Endodermal cell (in vitro differentiated cells): ENCODE measurements at regions not wholly inside any gene's neighbourhood (a gene's known extent, or its start where the extent isn't known, plus 50 kb on each side); places are given as distances from the start of the nearest gene placed in this dataset.
"Not testable (repeated sequence)": the region's sequence is repeated elsewhere in the genome, so short reads cannot be mapped to it uniquely, and the experiment has no call there.

Source experiments
- DNase-seq: peaks from one replicate; pipeline ENCODE4 v3.0.0-alpha.2; 2017
- H3K27ac ChIP-seq: 2 replicates; pipeline ENCODE4 v1.5.1; 2013; ENCODE audit warnings: mild to moderate bottlenecking, low read depth, low read length, moderate library complexity
- H3K27me3 ChIP-seq: 2 replicates; pipeline ENCODE4 v1.6.1; 2013; ENCODE audit warnings: mild to moderate bottlenecking, low read length, moderate library complexity; ENCODE audit not compliant: insufficient read depth, control insufficient read depth, poor library complexity, severe bottlenecking
- H3K36me3 ChIP-seq: 2 replicates; pipeline ENCODE4 v1.7.0; 2013; ENCODE audit warnings: mild to moderate bottlenecking, low read length, moderate library complexity; ENCODE audit not compliant: control insufficient read depth, insufficient read depth
- H3K4me1 ChIP-seq: one replicate; pipeline ENCODE4 v1.7.0; 2013; ENCODE audit warnings: low read length; ENCODE audit not compliant: control insufficient read depth, insufficient read depth
- H3K4me3 ChIP-seq: 2 replicates; pipeline ENCODE4 v1.5.1; 2013; ENCODE audit warnings: mild to moderate bottlenecking, low read length, moderate library complexity
- H3K9ac ChIP-seq: 2 replicates; pipeline ENCODE4 v1.6.1; 2013; ENCODE audit warnings: mild to moderate bottlenecking, low read length, moderate library complexity; ENCODE audit not compliant: poor library complexity, severe bottlenecking; ENCODE audit errors: extremely low read depth
- H3K9me3 ChIP-seq: 2 replicates; pipeline ENCODE4 v1.6.1; 2013; ENCODE audit warnings: mild to moderate bottlenecking, low read length, moderate library complexity; ENCODE audit not compliant: control insufficient read depth
- H3K27ac Mint-ChIP-seq: 2 replicates; pipeline ENCODE4 v1.8.0; 2020; ENCODE audit warnings: mixed read lengths
- H3K27me3 Mint-ChIP-seq: 2 replicates; pipeline ENCODE4 v1.8.0; 2021; ENCODE audit warnings: mild to moderate bottlenecking, mixed read lengths; ENCODE audit not compliant: insufficient read depth
- H3K36me3 Mint-ChIP-seq: 2 replicates; pipeline ENCODE4 v1.8.0; 2020; ENCODE audit warnings: low read depth, mixed read lengths
- H3K4me1 Mint-ChIP-seq: 2 replicates; pipeline ENCODE4 v1.8.0; 2020; ENCODE audit warnings: mixed read lengths
- H3K4me3 Mint-ChIP-seq: 2 replicates; pipeline ENCODE4 v1.8.0; 2020; ENCODE audit warnings: mild to moderate bottlenecking, moderate library complexity, mixed read lengths
- H3K9me3 Mint-ChIP-seq: 2 replicates; pipeline ENCODE4 v1.8.0; 2020; ENCODE audit warnings: mild to moderate bottlenecking, mixed read lengths
- CTCF ChIP-seq: fragments of 200-600 bp; sonication (generic); conservative IDR thresholded peaks from 2 replicates; pipeline ENCODE4 v1.5.0; 2021; ENCODE audit warnings: antibody characterized with exemption, mild to moderate bottlenecking
- WGBS, 2 experiments: methylation state at CpG; one replicate each; pipeline versions ENCODE4 v1.1.5 to v1.1.7; 2013; ENCODE audit warnings: missing lambda C conversion rate in 2 of 2, mixed read lengths in 1 of 2; ENCODE audit not compliant: insufficient coverage in 1 of 2, insufficient read length in 1 of 2; 5-methylcytosine and 5-hydroxymethylcytosine counted together

GRCh38 chr6:150307520-150307919, 61.3 kb upstream of the IYD start:
- no peaks in the 10 kb centered on the region for H3K27me3 ChIP-seq
- Mint-ChIP-seq H3K9me3 (no peaks in the 10 kb centered on the region), H3K4me1 (peaks cover 4% of the 10 kb centered on the region), H3K4me3 (no peak overlapping the region), H3K27ac (no peak overlapping the region), H3K27me3 (peaks cover 4% of the 10 kb centered on the region), H3K36me3 (no peaks in the 10 kb centered on the region)
- H3K36me3 ChIP-seq = no peaks in the 10 kb centered on the region
- H3K4me3 ChIP-seq = no peak overlapping the region
- peaks cover 2% of the 10 kb centered on the region for H3K4me1 ChIP-seq
- no peaks in the 10 kb centered on the region for H3K9me3 ChIP-seq
- no peak overlapping the region for H3K9ac ChIP-seq
- no peak for DNase-seq
- no peak for TF ChIP-seq CTCF
- 90 to 100% methylated on average over 3 of the region's 3 CpGs for WGBS, 2 experiments
- H3K27ac ChIP-seq = no peak overlapping the region

GRCh38 chr6:150308812-150309645, 59.8 kb upstream of the IYD start:
- no peak for TF ChIP-seq CTCF
- Mint-ChIP-seq H3K27me3 (peaks cover 4% of the 10 kb centered on the region), H3K36me3 (no peaks in the 10 kb centered on the region), H3K4me1 (no peaks in the 10 kb centered on the region), H3K4me3 (no peak overlapping the region), H3K9me3 (no peaks in the 10 kb centered on the region), H3K27ac (no peak overlapping the region)
- 82 to 84% methylated on average over 10 of the region's 11 CpGs for WGBS, 2 experiments
- Histone ChIP-seq H3K27me3 (no peaks in the 10 kb centered on the region), H3K9ac (no peak overlapping the region), H3K27ac (no peak overlapping the region), H3K4me3 (no peak overlapping the region), H3K9me3 (no peaks in the 10 kb centered on the region), H3K4me1 (no peaks in the 10 kb centered on the region), H3K36me3 (no peaks in the 10 kb centered on the region)
- no peak for DNase-seq

GRCh38 chr6:150310539-150310938, 58.3 kb upstream of the IYD start:
- 33 to 83% methylated on average over 1 of the region's 1 CpG for WGBS, 2 experiments
- Mint-ChIP-seq H3K27me3 (peaks cover 8% of the 10 kb centered on the region), H3K27ac (no peak overlapping the region), H3K4me1 (no peaks in the 10 kb centered on the region), H3K9me3 (no peaks in the 10 kb centered on the region), H3K4me3 (no peak overlapping the region), H3K36me3 (no peaks in the 10 kb centered on the region)
- no peak for TF ChIP-seq CTCF
- Histone ChIP-seq H3K27me3 (no peaks in the 10 kb centered on the region), H3K9me3 (no peaks in the 10 kb centered on the region), H3K4me3 (no peak overlapping the region), H3K27ac (no peak overlapping the region), H3K9ac (no peak overlapping the region), H3K4me1 (no peaks in the 10 kb centered on the region), H3K36me3 (no peaks in the 10 kb centered on the region)
- DNase-seq = no peak

GRCh38 chr6:150311149-150311944, 57.5 kb upstream of the IYD start:
- not testable (repeated sequence) for H3K4me3 ChIP-seq, H3K4me1 ChIP-seq, H3K4me3 Mint-ChIP-seq, H3K27ac Mint-ChIP-seq, H3K4me1 Mint-ChIP-seq, H3K36me3 ChIP-seq, H3K36me3 Mint-ChIP-seq, H3K27ac ChIP-seq, H3K9me3 ChIP-seq, H3K9me3 Mint-ChIP-seq, H3K9ac ChIP-seq, H3K27me3 Mint-ChIP-seq, DNase-seq, H3K27me3 ChIP-seq
- WGBS, 2 experiments = 88 to 100% methylated on average over 4 to 12 of the region's 13 CpGs
